A673 (cell line): ENCODE measurements at regions not wholly inside any gene's neighbourhood (a gene's known extent, or its start where the extent isn't known, plus 50 kb on each side); places are given as distances from the start of the nearest gene placed in this dataset.

Source experiments
- BruUV-seq: library from RNA; stranded (reverse); fragments of 400-500 nt; replicated peaks from 2 replicates; lab custom pipeline; 2021; lab: Mats Ljungman, UMichigan
- CTCF ChIA-PET: fragments of 300-600 bp; sonication (Branson Sonifier 250); formaldehyde crosslinking; loops from one replicate; lab custom pipeline; 2022; ENCODE audit warnings: antibody characterized with exemption; lab: Charles Lee
- POLR2A ChIA-PET: fragments of 300-600 bp; sonication (Branson Sonifier 250); formaldehyde crosslinking; loops from one replicate; lab custom pipeline; 2022; ENCODE audit warnings: antibody characterized with exemption; ENCODE audit not compliant: low non-redundant PET; lab: Charles Lee
- DNase-seq: peaks from one replicate; pipeline ENCODE4 v3.0.0-alpha.2; 2015; ENCODE audit warnings: low spot score
- H3K27ac ChIP-seq: fragments of 200-600 bp; sonication (generic); 2 replicates; pipeline ENCODE4 v1.5.1; 2016; ENCODE audit warnings: mixed run types, low read depth, mild to moderate bottlenecking, mixed read lengths, antibody characterized with exemption, low read length; ENCODE audit not compliant: poor library complexity, severe bottlenecking
- H3K27me3 ChIP-seq: fragments of 200-600 bp; sonication (generic); replicated peaks from 2 replicates; pipeline ENCODE4 v1.6.1; 2017; ENCODE audit warnings: mixed run types, low read depth, mild to moderate bottlenecking, mixed read lengths, antibody characterized with exemption, low read length; ENCODE audit not compliant: insufficient read depth, poor library complexity
- H3K36me3 ChIP-seq: fragments of 200-600 bp; sonication (generic); 2 replicates; pipeline ENCODE4 v1.6.1; 2016; ENCODE audit warnings: mixed run types, mild to moderate bottlenecking, mixed read lengths, antibody characterized with exemption, low read length; ENCODE audit not compliant: insufficient read depth, poor library complexity, severe bottlenecking
- H3K4me1 ChIP-seq: fragments of 200-600 bp; sonication (generic); 2 replicates; pipeline ENCODE4 v1.6.1; 2017; ENCODE audit warnings: mixed run types, mild to moderate bottlenecking, mixed read lengths, antibody characterized with exemption, low read length; ENCODE audit not compliant: insufficient read depth, poor library complexity, severe bottlenecking
- H3K4me3 ChIP-seq: fragments of 200-600 bp; sonication (generic); 2 replicates; pipeline ENCODE4 v1.5.1; 2016; ENCODE audit warnings: low read depth, mixed run types, mild to moderate bottlenecking, mixed read lengths, low read length; ENCODE audit not compliant: poor library complexity, severe bottlenecking
- H3K9me3 ChIP-seq: fragments of 200-600 bp; sonication (generic); 2 replicates; pipeline ENCODE4 v1.6.1; 2016; ENCODE audit warnings: mixed run types, low read depth, mild to moderate bottlenecking, mixed read lengths, antibody characterized with exemption, low read length; ENCODE audit not compliant: poor library complexity, severe bottlenecking
- EZH2 ChIP-seq: fragments of 200-600 bp; sonication (generic); IDR thresholded peaks from 2 replicates; pipeline ENCODE4 v1.6.1; 2017; ENCODE audit warnings: borderline replicate concordance, low read depth, mild to moderate bottlenecking, mixed read lengths, antibody characterized with exemption, low read length; ENCODE audit not compliant: poor library complexity, severe bottlenecking
- intact Hi-C: fragments of 100-400 bp; cut with micrococcal nuclease; formaldehyde crosslinking; loops from one replicate; pipeline ENCODE4 v1.10.0; 2022; ENCODE audit not compliant: unreplicated experiment
- TF ChIP-seq, protein P1 (sequence below): fragments of 300-800, 200-600 bp; sonication (generic); conservative IDR thresholded peaks from 2 replicates; pipeline ENCODE4 v1.5.1; 2017; ENCODE audit warnings: low read depth, mild to moderate bottlenecking, antibody characterized with exemption, low read length, moderate library complexity, mixed read lengths

DNA sequence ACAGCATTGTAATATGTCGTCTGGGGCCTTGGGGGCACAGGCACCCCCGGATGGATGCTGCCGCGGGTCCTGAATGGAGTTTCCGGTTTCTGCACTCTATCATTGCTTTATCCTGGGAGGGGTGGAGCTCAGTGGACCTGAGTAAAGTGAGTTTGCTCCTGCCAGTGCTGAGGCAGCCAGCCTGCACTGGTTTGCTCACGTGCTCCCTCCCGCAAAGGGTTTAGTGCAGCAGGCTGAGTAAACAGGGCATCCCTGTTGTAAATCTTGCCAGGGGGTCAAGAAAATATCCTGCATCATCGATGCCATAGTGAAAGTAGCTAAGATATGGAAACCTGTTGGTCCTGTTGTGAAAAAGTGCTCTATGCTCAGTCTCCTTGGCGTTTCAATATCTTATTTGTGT, 85.6 kb upstream of the BRINP3 start:
- H3K4me3 ChIP-seq = no peak overlapping the region
- ChIA-PET CTCF (no interaction called here), POLR2A (no interaction called here)
- intact Hi-C loops = no loop called here
- H3K27ac ChIP-seq = no peak overlapping the region
- BruUV-seq = no TSS peak
- TF ChIP-seq, protein P1, sequence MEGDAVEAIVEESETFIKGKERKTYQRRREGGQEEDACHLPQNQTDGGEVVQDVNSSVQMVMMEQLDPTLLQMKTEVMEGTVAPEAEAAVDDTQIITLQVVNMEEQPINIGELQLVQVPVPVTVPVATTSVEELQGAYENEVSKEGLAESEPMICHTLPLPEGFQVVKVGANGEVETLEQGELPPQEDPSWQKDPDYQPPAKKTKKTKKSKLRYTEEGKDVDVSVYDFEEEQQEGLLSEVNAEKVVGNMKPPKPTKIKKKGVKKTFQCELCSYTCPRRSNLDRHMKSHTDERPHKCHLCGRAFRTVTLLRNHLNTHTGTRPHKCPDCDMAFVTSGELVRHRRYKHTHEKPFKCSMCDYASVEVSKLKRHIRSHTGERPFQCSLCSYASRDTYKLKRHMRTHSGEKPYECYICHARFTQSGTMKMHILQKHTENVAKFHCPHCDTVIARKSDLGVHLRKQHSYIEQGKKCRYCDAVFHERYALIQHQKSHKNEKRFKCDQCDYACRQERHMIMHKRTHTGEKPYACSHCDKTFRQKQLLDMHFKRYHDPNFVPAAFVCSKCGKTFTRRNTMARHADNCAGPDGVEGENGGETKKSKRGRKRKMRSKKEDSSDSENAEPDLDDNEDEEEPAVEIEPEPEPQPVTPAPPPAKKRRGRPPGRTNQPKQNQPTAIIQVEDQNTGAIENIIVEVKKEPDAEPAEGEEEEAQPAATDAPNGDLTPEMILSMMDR = no peak
- no peak for TF ChIP-seq EZH2
- no peaks in the 10 kb centered on the region for H3K9me3 ChIP-seq
- no peaks in the 10 kb centered on the region for H3K36me3 ChIP-seq
- H3K4me1 ChIP-seq = peaks cover 15% of the 10 kb centered on the region
- H3K27me3 ChIP-seq = no peaks in the 10 kb centered on the region
- no peak for DNase-seq

DNA sequence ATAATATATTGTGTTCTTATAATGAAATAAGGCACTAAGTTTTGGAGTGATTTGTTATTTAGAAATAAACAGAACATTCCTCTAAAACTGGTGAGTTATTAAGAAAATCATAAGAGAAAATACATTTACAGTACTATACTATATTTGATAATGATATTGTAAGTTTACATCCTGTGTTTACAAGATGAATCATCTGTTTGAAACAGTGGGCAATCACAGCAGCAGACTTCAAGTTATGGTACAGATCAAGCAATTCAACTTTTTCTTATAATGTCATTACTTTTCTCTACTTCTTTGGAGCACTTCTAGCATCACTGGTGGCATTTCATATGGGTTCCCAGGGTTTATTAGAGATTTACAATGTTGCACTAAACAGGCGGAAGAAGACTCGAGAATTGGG, 86.5 kb upstream of the BRINP3 start:
- Histone ChIP-seq H3K27ac (no peak overlapping the region), H3K4me1 (peaks cover 15% of the 10 kb centered on the region), H3K4me3 (no peak overlapping the region), H3K9me3 (no peaks in the 10 kb centered on the region), H3K27me3 (no peaks in the 10 kb centered on the region), H3K36me3 (no peaks in the 10 kb centered on the region)
- no peak for DNase-seq
- intact Hi-C loops = no loop called here
- ChIA-PET CTCF (no interaction called here), POLR2A (no interaction called here)
- no TSS peak for BruUV-seq
- TF ChIP-seq, protein P1 = no peak
- no peak for TF ChIP-seq EZH2

DNA sequence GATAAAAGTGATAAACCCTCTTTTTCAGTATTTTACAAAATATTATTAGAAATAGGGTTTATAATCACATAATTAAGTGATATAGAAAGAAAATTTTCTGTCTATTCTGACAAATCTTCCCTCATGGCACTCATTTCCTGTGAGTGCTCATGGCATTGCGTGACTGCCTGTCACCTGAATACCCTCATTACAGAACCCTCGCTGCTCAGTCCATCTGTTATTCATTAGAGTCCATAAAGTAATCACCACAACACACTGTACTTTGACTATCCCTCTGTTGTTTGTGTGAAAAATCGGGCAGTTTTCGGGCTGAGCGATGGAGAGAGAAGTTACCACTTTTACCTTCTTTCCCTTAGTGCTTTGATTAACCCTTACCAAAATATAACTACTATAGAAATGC, 100.4 kb upstream of the BRINP3 start:
- H3K36me3 ChIP-seq = no peaks in the 10 kb centered on the region
- POLR2A ChIA-PET = no interaction called here
- H3K27me3 ChIP-seq = no peaks in the 10 kb centered on the region
- no peak overlapping the region for H3K27ac ChIP-seq
- peak; percentile 55 for DNase-seq
- TF ChIP-seq EZH2 = no peak
- TF ChIP-seq, protein P1 = no peak
- H3K4me1 ChIP-seq = peaks cover 7% of the 10 kb centered on the region
- CTCF ChIA-PET = no interaction called here
- no TSS peak for BruUV-seq
- no peaks in the 10 kb centered on the region for H3K9me3 ChIP-seq
- no peak overlapping the region for H3K4me3 ChIP-seq
- intact Hi-C loops = no loop called here
